Testis (tissue), 2 donors: ENCODE measurements at regions not wholly inside any gene's neighbourhood (a gene's known extent, or its start where the extent isn't known, plus 50 kb on each side); places are given as distances from the start of the nearest gene placed in this dataset.

Source experiments
- CTCF ChIP-seq, 3 experiments: fragments of 450-650 bp in 2 of 3; fragments of 200-600 bp in 1 of 3; sonication (generic) in 1 of 3; IDR thresholded peaks; one replicate each; pipeline ENCODE4 v1.5.1; 2016 to 2019; ENCODE audit warnings: antibody characterized with exemption in 3 of 3, mild to moderate bottlenecking in 2 of 3, moderate library complexity in 1 of 3
- POLR2A ChIP-seq: fragments of 450-650 bp; IDR thresholded peaks from one replicate; pipeline ENCODE4 v1.6.1; 2017; ENCODE audit warnings: antibody characterized with exemption, mild to moderate bottlenecking, moderate library complexity

GRCh38 chrX:36947214-36947613 is 61.0 kb upstream of the FAM47C start:
- TF ChIP-seq CTCF (IDR thresholded peaks at IDR 0.05) (no peak), POLR2A (no peak)
